Prostate gland (tissue), 2 donors: ENCODE measurements at regions not wholly inside any gene's neighbourhood (a gene's known extent, or its start where the extent isn't known, plus 50 kb on each side); places are given as distances from the start of the nearest gene placed in this dataset.
"Not testable (repeated sequence)": the region's sequence is repeated elsewhere in the genome, so short reads cannot be mapped to it uniquely, and the experiment has no call there.

Experiments
- DNase-seq: peaks from one replicate; pipeline ENCODE4 v3.0.0-alpha.2; 2019; ENCODE audit warnings: low spot score
- H3K27ac ChIP-seq, 2 donors: fragments of 200-600 bp; sonication (generic); 2 replicates each; pipeline ENCODE4 v1.5.1; 2017 to 2019
- H3K27me3 ChIP-seq: fragments of 200-600 bp; sonication (generic); replicated peaks from 2 replicates; pipeline ENCODE4 v1.5.1; 2019; ENCODE audit not compliant: insufficient read depth
- H3K36me3 ChIP-seq, 2 donors: fragments of 200-600 bp; sonication (generic); 1 replicate in 1 of 2; 2 replicates in 1 of 2; pipeline versions ENCODE4 v1.5.1 to v1.8.1; 2017 to 2019
- H3K4me1 ChIP-seq: fragments of 200-600 bp; sonication (generic); replicated peaks from 2 replicates; pipeline ENCODE4 v1.5.1; 2019
- H3K4me3 ChIP-seq, 2 donors: fragments of 200-600 bp; sonication (generic); 2 replicates each; pipeline ENCODE4 v1.5.1; 2017 to 2019
- H3K9me3 ChIP-seq: fragments of 200-600 bp; sonication (generic); 2 replicates; pipeline ENCODE4 v1.5.1; 2017
- POLR2A ChIP-seq: fragments of 450-650 bp; IDR thresholded peaks from one replicate; pipeline ENCODE4 v1.6.1; 2016; ENCODE audit warnings: antibody characterized with exemption, mild to moderate bottlenecking
- POLR2AphosphoS5 ChIP-seq: sonication (generic); formaldehyde crosslinking; IDR thresholded peaks from one replicate; pipeline ENCODE4 v1.6.1; 2017; ENCODE audit warnings: antibody characterized with exemption
- WGBS: methylation state at CpG from one replicate; pipeline ENCODE4 v1.1.5; 2018; 5-methylcytosine and 5-hydroxymethylcytosine counted together
- intact Hi-C: fragments of 100-400 bp; cut with DNase I; formaldehyde crosslinking; loops from one replicate; pipeline ENCODE4 v1.14.2; 2022
- TF ChIP-seq, protein P1 (sequence below), 4 experiments: fragments of 200-600 bp in 2 of 4; fragments of 450-650 bp in 2 of 4; sonication (generic) in 2 of 4; IDR thresholded peaks; 1 replicate in 3 of 4; 2 replicates in 1 of 4; pipeline ENCODE4 v1.5.1; 2016 to 2019; ENCODE audit warnings: antibody characterized with exemption in 4 of 4, mild to moderate bottlenecking in 2 of 4, moderate library complexity in 2 of 4

DNA sequence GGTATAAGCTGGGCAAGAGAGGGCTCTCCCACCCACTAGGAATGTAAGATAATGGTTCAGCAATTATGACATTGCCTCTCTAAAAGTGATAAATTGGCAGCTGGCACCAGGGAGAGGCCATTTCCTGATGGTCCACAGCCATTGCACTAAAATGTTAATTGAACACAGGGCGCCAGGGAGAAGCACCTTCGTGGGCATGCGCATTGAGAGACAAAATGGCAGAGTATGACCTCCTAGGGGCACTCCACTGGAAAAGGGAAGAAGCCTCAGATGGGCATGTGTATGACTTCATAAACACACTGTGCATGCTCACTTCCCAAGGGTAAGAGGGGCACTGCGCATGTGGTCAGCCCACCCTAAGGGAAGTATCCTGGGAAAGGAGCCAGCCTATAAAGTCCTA lies 419.2 kb downstream of the AGTPBP1 start:
- intact Hi-C loops: no loop called here
- no peak overlapping the region for H3K4me3 ChIP-seq
- TF ChIP-seq, protein P1, sequence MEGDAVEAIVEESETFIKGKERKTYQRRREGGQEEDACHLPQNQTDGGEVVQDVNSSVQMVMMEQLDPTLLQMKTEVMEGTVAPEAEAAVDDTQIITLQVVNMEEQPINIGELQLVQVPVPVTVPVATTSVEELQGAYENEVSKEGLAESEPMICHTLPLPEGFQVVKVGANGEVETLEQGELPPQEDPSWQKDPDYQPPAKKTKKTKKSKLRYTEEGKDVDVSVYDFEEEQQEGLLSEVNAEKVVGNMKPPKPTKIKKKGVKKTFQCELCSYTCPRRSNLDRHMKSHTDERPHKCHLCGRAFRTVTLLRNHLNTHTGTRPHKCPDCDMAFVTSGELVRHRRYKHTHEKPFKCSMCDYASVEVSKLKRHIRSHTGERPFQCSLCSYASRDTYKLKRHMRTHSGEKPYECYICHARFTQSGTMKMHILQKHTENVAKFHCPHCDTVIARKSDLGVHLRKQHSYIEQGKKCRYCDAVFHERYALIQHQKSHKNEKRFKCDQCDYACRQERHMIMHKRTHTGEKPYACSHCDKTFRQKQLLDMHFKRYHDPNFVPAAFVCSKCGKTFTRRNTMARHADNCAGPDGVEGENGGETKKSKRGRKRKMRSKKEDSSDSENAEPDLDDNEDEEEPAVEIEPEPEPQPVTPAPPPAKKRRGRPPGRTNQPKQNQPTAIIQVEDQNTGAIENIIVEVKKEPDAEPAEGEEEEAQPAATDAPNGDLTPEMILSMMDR (IDR thresholded peaks at IDR 0.05): no peak
- TF ChIP-seq POLR2AphosphoS5 (no peak), POLR2A (no peak)
- no peaks in the 10 kb centered on the region for H3K4me1 ChIP-seq
- 75% methylated on average over 4 of the region's 4 CpGs for WGBS
- H3K27me3 ChIP-seq: no peaks in the 10 kb centered on the region
- no peaks in the 10 kb centered on the region for H3K9me3 ChIP-seq
- H3K36me3 ChIP-seq: no peaks in the 10 kb centered on the region
- no peak overlapping the region for H3K27ac ChIP-seq
- no peak for DNase-seq

DNA sequence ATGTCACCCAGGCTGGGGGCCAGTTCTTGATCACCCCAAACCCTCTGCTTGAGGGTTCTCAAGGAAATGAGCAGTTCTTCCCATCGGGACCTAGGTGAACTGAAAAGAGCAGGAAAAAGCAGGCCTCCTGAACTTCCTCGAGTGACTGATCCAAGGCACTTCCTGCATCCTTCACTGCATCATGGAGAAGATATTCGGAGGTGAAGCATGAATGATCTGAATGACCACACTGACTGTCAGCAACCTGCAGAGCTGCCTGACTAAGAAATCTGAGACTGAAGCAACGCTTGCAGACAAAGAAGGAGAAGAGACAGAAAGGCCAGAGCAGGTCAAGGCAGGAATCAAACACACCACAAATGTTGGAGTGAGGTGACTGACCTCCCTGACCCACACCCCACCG lies 420.2 kb downstream of the AGTPBP1 start:
- Histone ChIP-seq H3K27me3 (no peaks in the 10 kb centered on the region), H3K4me1 (no peaks in the 10 kb centered on the region), H3K4me3 (no peak overlapping the region), H3K36me3 (no peaks in the 10 kb centered on the region), H3K9me3 (no peaks in the 10 kb centered on the region), H3K27ac (no peak overlapping the region)
- DNase-seq: no peak
- TF ChIP-seq POLR2AphosphoS5 (no peak), POLR2A (no peak)
- TF ChIP-seq, protein P1 (IDR thresholded peaks at IDR 0.05): no peak
- intact Hi-C loops: no loop called here
- WGBS: 90% methylated on average over 5 of the region's 5 CpGs

DNA sequence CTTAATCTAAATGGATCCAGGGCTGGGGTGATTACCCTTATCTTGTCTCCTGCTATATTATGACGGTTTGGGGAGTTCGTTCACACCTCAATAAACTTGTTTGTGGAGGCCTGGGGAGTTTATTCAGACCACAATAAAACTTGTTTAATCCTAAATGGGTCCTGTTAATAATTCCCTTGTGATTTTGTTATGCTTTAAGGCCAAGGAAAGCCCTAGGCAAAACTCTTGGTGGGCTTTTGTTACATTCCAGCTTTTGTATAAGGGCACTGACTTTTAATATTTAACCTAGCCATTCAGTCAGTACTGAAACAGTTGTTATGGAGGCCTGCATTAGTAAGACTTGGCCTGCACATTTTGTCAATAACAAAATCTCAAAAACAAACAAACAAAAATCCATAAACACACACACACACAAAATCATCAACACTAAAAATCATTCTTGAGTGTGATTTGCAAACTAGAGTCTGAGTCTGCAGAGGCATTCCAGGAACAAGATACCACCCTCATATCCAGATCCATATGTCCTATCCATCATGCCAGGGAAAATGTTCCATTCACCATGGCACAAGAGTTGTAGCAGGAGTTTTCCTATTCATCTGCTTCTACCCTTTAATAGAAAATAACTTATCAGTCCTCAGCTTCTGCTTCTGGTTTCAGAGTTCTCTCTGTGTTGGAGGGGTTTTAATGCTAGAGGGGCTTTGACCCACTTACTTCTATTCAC lies 421.7 kb downstream of the AGTPBP1 start:
- Histone ChIP-seq H3K4me1 (no peaks in the 10 kb centered on the region), H3K4me3 (no peak overlapping the region), H3K9me3 (no peaks in the 10 kb centered on the region), H3K36me3 (no peaks in the 10 kb centered on the region), H3K27me3 (no peaks in the 10 kb centered on the region), H3K27ac (no peak overlapping the region)
- WGBS: 35% methylated on average over 2 of the region's 2 CpGs
- no peak for DNase-seq
- TF ChIP-seq, protein P1 (IDR thresholded peaks at IDR 0.05): no peak
- no peak for TF ChIP-seq POLR2A
- no peak for TF ChIP-seq POLR2AphosphoS5
- intact Hi-C loops: no loop called here

DNA sequence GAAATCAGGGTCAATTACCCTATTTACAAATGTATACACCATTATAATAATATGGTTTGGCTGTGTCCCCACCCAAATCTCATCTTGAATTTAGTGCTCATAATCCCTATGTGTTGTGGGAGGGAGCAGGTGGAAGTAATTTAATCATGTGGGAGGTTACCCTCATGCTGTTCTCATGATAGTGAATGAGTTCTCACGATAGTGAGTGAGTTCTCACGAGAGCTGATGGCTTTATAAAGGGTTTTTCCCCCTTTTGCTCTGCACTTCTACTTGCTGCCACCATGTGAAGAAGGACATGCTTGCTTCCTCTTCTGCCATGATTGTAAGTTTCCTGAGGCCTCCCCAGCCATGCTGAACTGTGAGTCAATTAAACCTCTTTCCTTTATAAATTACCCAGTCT lies 426.2 kb downstream of the AGTPBP1 start:
- H3K9me3 ChIP-seq, H3K27me3 ChIP-seq, DNase-seq, H3K27ac ChIP-seq, H3K36me3 ChIP-seq, H3K4me3 ChIP-seq, H3K4me1 ChIP-seq, intact Hi-C loops: not testable (repeated sequence)
- 94% methylated on average over 2 of the region's 2 CpGs for WGBS

DNA sequence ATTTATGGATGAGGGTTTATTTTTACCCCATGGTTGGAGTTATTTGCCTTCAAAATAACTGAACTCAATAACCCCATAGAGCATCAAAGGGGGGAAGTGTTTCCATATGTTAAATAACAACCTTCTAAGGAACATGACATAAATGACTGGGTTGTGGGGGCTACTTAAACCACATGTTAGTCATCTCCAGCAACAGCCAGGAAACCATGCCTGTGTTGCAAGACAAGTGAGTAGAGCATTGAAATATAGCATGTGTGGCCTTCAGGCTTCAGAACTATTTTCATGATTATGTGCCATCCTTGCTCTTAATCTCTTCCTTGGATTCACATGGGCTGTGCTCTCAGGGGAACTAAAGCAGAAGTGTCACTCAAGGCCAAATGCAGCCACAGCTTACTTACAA lies 431.2 kb downstream of the AGTPBP1 start:
- no peak for DNase-seq
- TF ChIP-seq POLR2AphosphoS5: no peak
- TF ChIP-seq, protein P1 (IDR thresholded peaks at IDR 0.05): no peak
- TF ChIP-seq POLR2A: no peak
- Histone ChIP-seq H3K27ac (no peak overlapping the region), H3K4me3 (no peak overlapping the region), H3K4me1 (no peaks in the 10 kb centered on the region), H3K9me3 (no peaks in the 10 kb centered on the region), H3K36me3 (no peaks in the 10 kb centered on the region), H3K27me3 (no peaks in the 10 kb centered on the region)
- intact Hi-C loops: no loop called here
